CD14-positive monocyte (primary cell): ENCODE measurements at regions not wholly inside any gene's neighbourhood (a gene's known extent, or its start where the extent isn't known, plus 50 kb on each side); places are given as distances from the start of the nearest gene placed in this dataset.

Experiments
- DNase-seq, 3 donors: peaks; one replicate each; pipeline ENCODE4 v3.0.0-alpha.2; 2011 to 2022
- H2AFZ ChIP-seq: 2 replicates; pipeline ENCODE4 v1.6.0; 2012; ENCODE audit warnings: mild to moderate bottlenecking, low read depth, low read length, inconsistent platforms; ENCODE audit not compliant: insufficient read depth, poor library complexity, severe bottlenecking
- H3K27ac ChIP-seq, 2 donors: 1 replicate in 1 of 2; 2 replicates in 1 of 2; pipeline ENCODE4 v1.5.1; 2012 to 2013; ENCODE audit warnings: low read length in 2 of 2, control low read depth in 1 of 2, inconsistent platforms in 1 of 2, low read depth in 1 of 2, mild to moderate bottlenecking in 1 of 2
- H3K27me3 ChIP-seq, 2 donors: one replicate each; pipeline versions ENCODE4 v1.6.0 to v1.6.1; 2011 to 2013; ENCODE audit warnings: low read length in 2 of 2; ENCODE audit not compliant: control insufficient read depth in 2 of 2, insufficient read depth in 2 of 2
- H3K36me3 ChIP-seq, 2 donors: replicated peaks in 1 of 2; 1 replicate in 1 of 2; 2 replicates in 1 of 2; pipeline versions ENCODE4 v1.5.1 to v1.6.1; 2012 to 2013; ENCODE audit warnings: low read length in 2 of 2, control low read depth in 1 of 2, inconsistent platforms in 1 of 2, mild to moderate bottlenecking in 1 of 2; ENCODE audit not compliant: insufficient read depth in 2 of 2, control insufficient read depth in 1 of 2
- H3K4me1 ChIP-seq, 2 donors: 1 replicate in 1 of 2; 2 replicates in 1 of 2; pipeline versions ENCODE4 v1.5.1 to v1.6.1; 2012 to 2013; ENCODE audit warnings: low read length in 2 of 2, control low read depth in 1 of 2, inconsistent platforms in 1 of 2, mild to moderate bottlenecking in 1 of 2, moderate library complexity in 1 of 2; ENCODE audit not compliant: insufficient read depth in 2 of 2, control insufficient read depth in 1 of 2
- H3K4me2 ChIP-seq: replicated peaks from 2 replicates; pipeline ENCODE3; 2012; ENCODE audit warnings: low read length, moderate library complexity, mild to moderate bottlenecking; ENCODE audit not compliant: poor library complexity, severe bottlenecking; ENCODE audit errors: extremely low read depth
- H3K4me3 ChIP-seq, 3 experiments: fragments of 200-600 bp in 1 of 3; sonication (generic) in 1 of 3; replicated peaks in 1 of 3; 1 replicate in 2 of 3; 2 replicates in 1 of 3; pipeline ENCODE4 v1.5.1; 2011 to 2013; ENCODE audit warnings: low read length in 3 of 3, mild to moderate bottlenecking in 3 of 3, control low read depth in 2 of 3, low read depth in 2 of 3, inconsistent platforms in 1 of 3, moderate library complexity in 1 of 3
- H3K79me2 ChIP-seq: 2 replicates; pipeline ENCODE4 v1.6.0; 2012; ENCODE audit warnings: mild to moderate bottlenecking, control low read depth, inconsistent platforms, low read length, moderate library complexity; ENCODE audit not compliant: insufficient read depth
- H3K9ac ChIP-seq: 2 replicates; pipeline ENCODE4 v1.6.0; 2017; ENCODE audit warnings: low read length, mild to moderate bottlenecking; ENCODE audit not compliant: insufficient read depth, poor library complexity, severe bottlenecking
- H3K9me3 ChIP-seq, 2 donors: replicated peaks in 1 of 2; 1 replicate in 1 of 2; 2 replicates in 1 of 2; pipeline versions ENCODE4 v1.5.1 to v1.6.1; 2012 to 2013; ENCODE audit warnings: low read length in 2 of 2, control low read depth in 1 of 2; ENCODE audit not compliant: control insufficient read depth in 1 of 2, insufficient read depth in 1 of 2
- H4K20me1 ChIP-seq: 2 replicates; pipeline ENCODE4 v1.6.0; 2012; ENCODE audit warnings: mild to moderate bottlenecking, low read length, control low read depth, moderate library complexity; ENCODE audit not compliant: insufficient read depth
- H3K27ac Mint-ChIP-seq, 7 donors: one replicate each; pipeline ENCODE4 v1.8.0; 2020; ENCODE audit warnings: mild to moderate bottlenecking in 7 of 7, mixed read lengths in 7 of 7, moderate library complexity in 6 of 7, inconsistent platforms in 2 of 7
- H3K27me3 Mint-ChIP-seq, 3 donors: one replicate each; pipeline ENCODE4 v1.8.0; 2021 to 2022; ENCODE audit warnings: low read depth in 3 of 3, mild to moderate bottlenecking in 3 of 3, mixed read lengths in 3 of 3, moderate library complexity in 3 of 3, inconsistent platforms in 1 of 3
- H3K36me3 Mint-ChIP-seq, 2 donors: one replicate each; pipeline ENCODE4 v1.8.0; 2020; ENCODE audit warnings: mixed read lengths in 2 of 2, inconsistent platforms in 1 of 2, mild to moderate bottlenecking in 1 of 2
- H3K4me1 Mint-ChIP-seq: one replicate; pipeline ENCODE4 v1.8.0; 2020; ENCODE audit warnings: mild to moderate bottlenecking, mixed read lengths
- H3K4me3 Mint-ChIP-seq, 2 donors: one replicate each; pipeline ENCODE4 v1.8.0; 2020; ENCODE audit warnings: mild to moderate bottlenecking in 2 of 2, mixed read lengths in 2 of 2, moderate library complexity in 1 of 2
- H3K9me3 Mint-ChIP-seq, 7 donors: one replicate each; pipeline ENCODE4 v1.8.0; 2020 to 2022; ENCODE audit warnings: mixed read lengths in 7 of 7, mild to moderate bottlenecking in 6 of 7, moderate library complexity in 6 of 7, inconsistent platforms in 2 of 7
- CTCF ChIP-seq: fragments of 200-600 bp; IDR thresholded peaks from one replicate; pipeline ENCODE4 v1.8.0; 2022; ENCODE audit warnings: antibody characterized with exemption, mild to moderate bottlenecking
- WGBS: methylation state at CpG from one replicate; pipeline ENCODE4 v1.1.5; 2013; ENCODE audit warnings: missing lambda C conversion rate; ENCODE audit not compliant: insufficient coverage; 5-methylcytosine and 5-hydroxymethylcytosine counted together
- intact Hi-C, 2 donors: fragments of 100-400 bp; cut with micrococcal nuclease; formaldehyde crosslinking; loops; one replicate each; pipeline versions ENCODE4 v1.15.0 to v1.15.1; 2023

- no peak for DNase-seq
- H3K36me3 Mint-ChIP-seq: no peaks in the 10 kb centered on the region
- no peaks in the 10 kb centered on the region for H3K4me1 ChIP-seq
- H3K27me3 Mint-ChIP-seq: no peaks in the 10 kb centered on the region
- H3K4me1 Mint-ChIP-seq: no peaks in the 10 kb centered on the region
- peaks cover 0 to 3% of the 10 kb centered on the region in 2 donors for H3K9me3 ChIP-seq
- H4K20me1 ChIP-seq: no peaks in the 10 kb centered on the region
- peaks cover 0 to 5% (median 3%) of the 10 kb centered on the region in 7 donors for H3K9me3 Mint-ChIP-seq
- no peak overlapping the region for H2AFZ ChIP-seq
- H3K27ac Mint-ChIP-seq: no peak overlapping the region
- no peaks in the 10 kb centered on the region for H3K36me3 ChIP-seq
- H3K4me2 ChIP-seq: no peak overlapping the region
- no peak overlapping the region for H3K27ac ChIP-seq
- H3K79me2 ChIP-seq: no peaks in the 10 kb centered on the region
- intact Hi-C loops: no loop called here
- no peak for TF ChIP-seq CTCF
- H3K4me3 ChIP-seq: no peak overlapping the region
- 92% methylated on average over 9 of the region's 13 CpGs for WGBS
- H3K27me3 ChIP-seq: no peaks in the 10 kb centered on the region
- no peak overlapping the region for H3K4me3 Mint-ChIP-seq
- H3K9ac ChIP-seq: no peak overlapping the region
Measured at GRCh38 chr2:105652014-105652796, 92.5 kb upstream of the NCK2 start.

GRCh38 chr2:105649534-105649933, 95.2 kb upstream of the NCK2 start:
- peaks cover 0 to 3% of the 10 kb centered on the region in 2 donors for H3K9me3 ChIP-seq
- H3K27ac ChIP-seq: no peak overlapping the region
- WGBS: no CpG with 5 or more reads among the region's 2 CpGs
- Mint-ChIP-seq H3K4me1 (no peaks in the 10 kb centered on the region), H3K27ac (no peak overlapping the region), H3K9me3 (peaks cover 0 to 3% (median 2%) of the 10 kb centered on the region in 7 donors), H3K4me3 (no peak overlapping the region), H3K36me3 (no peaks in the 10 kb centered on the region), H3K27me3 (peaks cover 0 to 7% (median 1%) of the 10 kb centered on the region in 3 donors)
- no peak overlapping the region for H3K4me3 ChIP-seq
- no peak for TF ChIP-seq CTCF
- no peak overlapping the region for H3K4me2 ChIP-seq
- H3K9ac ChIP-seq: no peak overlapping the region
- H4K20me1 ChIP-seq: no peaks in the 10 kb centered on the region
- H3K79me2 ChIP-seq: no peaks in the 10 kb centered on the region
- DNase-seq: no peak
- intact Hi-C loops: no loop called here
- no peak overlapping the region for H2AFZ ChIP-seq
- H3K36me3 ChIP-seq: no peaks in the 10 kb centered on the region
- no peaks in the 10 kb centered on the region for H3K4me1 ChIP-seq
- no peaks in the 10 kb centered on the region for H3K27me3 ChIP-seq
